ENCODE measurements at regions not wholly inside any gene's neighbourhood (a gene's known extent, or its start where the extent isn't known, plus 50 kb on each side); places are given as distances from the start of the nearest gene placed in this dataset.

DNA sequence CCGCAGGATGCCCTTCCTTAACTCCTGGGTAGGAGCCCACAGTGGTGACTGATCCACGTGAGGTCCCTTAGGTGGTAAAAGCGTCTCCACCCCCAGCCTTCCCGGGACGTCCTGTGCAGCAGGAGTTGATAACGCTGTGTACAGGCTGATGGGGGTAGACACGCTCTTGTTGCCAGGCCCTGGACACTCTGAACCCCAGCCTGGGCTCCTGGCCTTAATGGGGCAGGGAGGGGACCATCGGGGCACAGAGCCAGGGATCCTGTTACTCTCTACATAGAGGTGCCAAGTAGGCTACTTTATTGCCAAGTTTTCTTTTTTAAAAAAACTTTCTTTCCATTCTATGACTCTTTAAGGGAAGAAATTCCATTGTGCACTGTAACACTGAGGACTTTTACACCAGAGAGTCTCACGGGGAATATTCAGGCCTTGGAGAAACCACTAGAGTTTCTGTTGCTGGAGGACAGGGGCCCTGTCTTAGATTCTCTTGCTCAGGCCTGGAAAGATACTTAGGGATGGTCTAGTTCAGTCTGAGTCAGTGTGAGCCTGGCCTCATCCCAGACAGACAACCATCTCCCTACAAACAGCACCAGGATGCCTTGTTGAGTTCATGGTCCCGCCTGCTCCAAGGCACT lies 104.3 kb upstream of the RNU6-1 start:
- Mint-ChIP-seq H3K9me3 (peaks cover 2% of the 10 kb centered on the region; the same call in 1 of the 3 replicates), H3K36me3 (ENCODE audit: low read depth) (no peaks in the 10 kb centered on the region), H3K27me3 (ENCODE audit: insufficient read depth, low read depth, poor library complexity) (peaks cover 4% of the 10 kb centered on the region), H3K4me3 (no peak overlapping the region), H3K4me1 (peaks cover 24% of the 10 kb centered on the region), H3K27ac (no peak overlapping the region)
- Histone ChIP-seq H3K27ac (ENCODE audit: low read depth) (no peak overlapping the region), H3K79me2 (replicated peaks; ENCODE audit: insufficient read depth) (no peaks in the 10 kb centered on the region), H3F3A (replicated peaks; ENCODE audit: low read depth) (no peaks in the 10 kb centered on the region), H4K20me1 (replicated peaks; ENCODE audit: insufficient read depth) (no peaks in the 10 kb centered on the region), H3K4me2 (no peak overlapping the region), H3K27me3 (ENCODE audit: insufficient read depth) (no peaks in the 10 kb centered on the region), H2AFZ (no peak overlapping the region), H3K4me3 (no peak overlapping the region), H3K36me3 (ENCODE audit: insufficient read depth) (no peaks in the 10 kb centered on the region), H3K4me1 (ENCODE audit: insufficient read depth) (peaks cover 10% of the 10 kb centered on the region), H3K9me2 (ENCODE audit: insufficient read depth) (no peaks in the 10 kb centered on the region)
- DNase-seq (ENCODE audit: low spot score) (no peak), ATAC-seq (no peak)
- TF ChIP-seq, protein P1, sequence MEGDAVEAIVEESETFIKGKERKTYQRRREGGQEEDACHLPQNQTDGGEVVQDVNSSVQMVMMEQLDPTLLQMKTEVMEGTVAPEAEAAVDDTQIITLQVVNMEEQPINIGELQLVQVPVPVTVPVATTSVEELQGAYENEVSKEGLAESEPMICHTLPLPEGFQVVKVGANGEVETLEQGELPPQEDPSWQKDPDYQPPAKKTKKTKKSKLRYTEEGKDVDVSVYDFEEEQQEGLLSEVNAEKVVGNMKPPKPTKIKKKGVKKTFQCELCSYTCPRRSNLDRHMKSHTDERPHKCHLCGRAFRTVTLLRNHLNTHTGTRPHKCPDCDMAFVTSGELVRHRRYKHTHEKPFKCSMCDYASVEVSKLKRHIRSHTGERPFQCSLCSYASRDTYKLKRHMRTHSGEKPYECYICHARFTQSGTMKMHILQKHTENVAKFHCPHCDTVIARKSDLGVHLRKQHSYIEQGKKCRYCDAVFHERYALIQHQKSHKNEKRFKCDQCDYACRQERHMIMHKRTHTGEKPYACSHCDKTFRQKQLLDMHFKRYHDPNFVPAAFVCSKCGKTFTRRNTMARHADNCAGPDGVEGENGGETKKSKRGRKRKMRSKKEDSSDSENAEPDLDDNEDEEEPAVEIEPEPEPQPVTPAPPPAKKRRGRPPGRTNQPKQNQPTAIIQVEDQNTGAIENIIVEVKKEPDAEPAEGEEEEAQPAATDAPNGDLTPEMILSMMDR (conservative IDR thresholded peaks at IDR 0.05; ENCODE audit: low read depth in 2 of 2), result no peak
- TF ChIP-seq STAT1 (IDR thresholded peaks at IDR 0.05; ENCODE audit: unreplicated experiment), result no peak
- no peak for TF ChIP-seq NANOG (IDR thresholded peaks at IDR 0.05; ENCODE audit: borderline replicate concordance)
- TF ChIP-seq ZNF114 (CRISPR knock-in tag; IDR thresholded peaks at IDR 0.05), result no peak
- TF ChIP-seq EZH2phosphoT487 (IDR thresholded peaks at IDR 0.05; ENCODE audit: unreplicated experiment), result no peak
- TF ChIP-seq, protein P2, sequence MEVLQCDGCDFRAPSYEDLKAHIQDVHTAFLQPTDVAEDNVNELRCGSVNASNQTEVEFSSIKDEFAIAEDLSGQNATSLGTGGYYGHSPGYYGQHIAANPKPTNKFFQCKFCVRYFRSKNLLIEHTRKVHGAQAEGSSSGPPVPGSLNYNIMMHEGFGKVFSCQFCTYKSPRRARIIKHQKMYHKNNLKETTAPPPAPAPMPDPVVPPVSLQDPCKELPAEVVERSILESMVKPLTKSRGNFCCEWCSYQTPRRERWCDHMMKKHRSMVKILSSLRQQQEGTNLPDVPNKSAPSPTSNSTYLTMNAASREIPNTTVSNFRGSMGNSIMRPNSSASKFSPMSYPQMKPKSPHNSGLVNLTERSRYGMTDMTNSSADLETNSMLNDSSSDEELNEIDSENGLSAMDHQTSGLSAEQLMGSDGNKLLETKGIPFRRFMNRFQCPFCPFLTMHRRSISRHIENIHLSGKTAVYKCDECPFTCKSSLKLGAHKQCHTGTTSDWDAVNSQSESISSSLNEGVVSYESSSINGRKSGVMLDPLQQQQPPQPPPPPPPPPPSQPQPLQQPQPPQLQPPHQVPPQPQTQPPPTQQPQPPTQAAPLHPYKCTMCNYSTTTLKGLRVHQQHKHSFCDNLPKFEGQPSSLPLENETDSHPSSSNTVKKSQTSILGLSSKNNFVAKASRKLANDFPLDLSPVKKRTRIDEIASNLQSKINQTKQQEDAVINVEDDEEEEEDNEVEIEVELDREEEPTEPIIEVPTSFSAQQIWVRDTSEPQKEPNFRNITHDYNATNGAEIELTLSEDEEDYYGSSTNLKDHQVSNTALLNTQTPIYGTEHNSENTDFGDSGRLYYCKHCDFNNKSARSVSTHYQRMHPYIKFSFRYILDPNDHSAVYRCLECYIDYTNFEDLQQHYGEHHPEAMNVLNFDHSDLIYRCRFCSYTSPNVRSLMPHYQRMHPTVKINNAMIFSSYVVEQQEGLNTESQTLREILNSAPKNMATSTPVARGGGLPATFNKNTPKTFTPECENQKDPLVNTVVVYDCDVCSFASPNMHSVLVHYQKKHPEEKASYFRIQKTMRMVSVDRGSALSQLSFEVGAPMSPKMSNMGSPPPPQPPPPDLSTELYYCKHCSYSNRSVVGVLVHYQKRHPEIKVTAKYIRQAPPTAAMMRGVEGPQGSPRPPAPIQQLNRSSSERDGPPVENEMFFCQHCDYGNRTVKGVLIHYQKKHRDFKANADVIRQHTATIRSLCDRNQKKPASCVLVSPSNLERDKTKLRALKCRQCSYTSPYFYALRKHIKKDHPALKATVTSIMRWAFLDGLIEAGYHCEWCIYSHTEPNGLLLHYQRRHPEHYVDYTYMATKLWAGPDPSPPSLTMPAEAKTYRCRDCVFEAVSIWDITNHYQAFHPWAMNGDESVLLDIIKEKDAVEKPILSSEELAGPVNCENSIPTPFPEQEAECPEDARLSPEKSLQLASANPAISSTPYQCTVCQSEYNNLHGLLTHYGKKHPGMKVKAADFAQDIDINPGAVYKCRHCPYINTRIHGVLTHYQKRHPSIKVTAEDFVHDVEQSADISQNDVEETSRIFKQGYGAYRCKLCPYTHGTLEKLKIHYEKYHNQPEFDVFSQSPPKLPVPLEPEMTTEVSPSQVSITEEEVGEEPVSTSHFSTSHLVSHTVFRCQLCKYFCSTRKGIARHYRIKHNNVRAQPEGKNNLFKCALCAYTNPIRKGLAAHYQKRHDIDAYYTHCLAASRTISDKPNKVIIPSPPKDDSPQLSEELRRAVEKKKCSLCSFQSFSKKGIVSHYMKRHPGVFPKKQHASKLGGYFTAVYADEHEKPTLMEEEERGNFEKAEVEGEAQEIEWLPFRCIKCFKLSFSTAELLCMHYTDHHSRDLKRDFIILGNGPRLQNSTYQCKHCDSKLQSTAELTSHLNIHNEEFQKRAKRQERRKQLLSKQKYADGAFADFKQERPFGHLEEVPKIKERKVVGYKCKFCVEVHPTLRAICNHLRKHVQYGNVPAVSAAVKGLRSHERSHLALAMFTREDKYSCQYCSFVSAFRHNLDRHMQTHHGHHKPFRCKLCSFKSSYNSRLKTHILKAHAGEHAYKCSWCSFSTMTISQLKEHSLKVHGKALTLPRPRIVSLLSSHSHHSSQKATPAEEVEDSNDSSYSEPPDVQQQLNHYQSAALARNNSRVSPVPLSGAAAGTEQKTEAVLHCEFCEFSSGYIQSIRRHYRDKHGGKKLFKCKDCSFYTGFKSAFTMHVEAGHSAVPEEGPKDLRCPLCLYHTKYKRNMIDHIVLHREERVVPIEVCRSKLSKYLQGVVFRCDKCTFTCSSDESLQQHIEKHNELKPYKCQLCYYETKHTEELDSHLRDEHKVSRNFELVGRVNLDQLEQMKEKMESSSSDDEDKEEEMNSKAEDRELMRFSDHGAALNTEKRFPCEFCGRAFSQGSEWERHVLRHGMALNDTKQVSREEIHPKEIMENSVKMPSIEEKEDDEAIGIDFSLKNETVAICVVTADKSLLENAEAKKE (CRISPR knock-in tag; IDR thresholded peaks at IDR 0.05), result no peak
- TF ChIP-seq, protein P3, sequence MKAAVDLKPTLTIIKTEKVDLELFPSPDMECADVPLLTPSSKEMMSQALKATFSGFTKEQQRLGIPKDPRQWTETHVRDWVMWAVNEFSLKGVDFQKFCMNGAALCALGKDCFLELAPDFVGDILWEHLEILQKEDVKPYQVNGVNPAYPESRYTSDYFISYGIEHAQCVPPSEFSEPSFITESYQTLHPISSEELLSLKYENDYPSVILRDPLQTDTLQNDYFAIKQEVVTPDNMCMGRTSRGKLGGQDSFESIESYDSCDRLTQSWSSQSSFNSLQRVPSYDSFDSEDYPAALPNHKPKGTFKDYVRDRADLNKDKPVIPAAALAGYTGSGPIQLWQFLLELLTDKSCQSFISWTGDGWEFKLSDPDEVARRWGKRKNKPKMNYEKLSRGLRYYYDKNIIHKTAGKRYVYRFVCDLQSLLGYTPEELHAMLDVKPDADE (IDR thresholded peaks at IDR 0.05), result no peak
- TF ChIP-seq POLR2AphosphoS5 (IDR thresholded peaks at IDR 0.05; ENCODE audit: low read depth), result no peak
- TF ChIP-seq JUNB (IDR thresholded peaks at IDR 0.05; ENCODE audit: unreplicated experiment), result no peak
- TF ChIP-seq, protein P4, sequence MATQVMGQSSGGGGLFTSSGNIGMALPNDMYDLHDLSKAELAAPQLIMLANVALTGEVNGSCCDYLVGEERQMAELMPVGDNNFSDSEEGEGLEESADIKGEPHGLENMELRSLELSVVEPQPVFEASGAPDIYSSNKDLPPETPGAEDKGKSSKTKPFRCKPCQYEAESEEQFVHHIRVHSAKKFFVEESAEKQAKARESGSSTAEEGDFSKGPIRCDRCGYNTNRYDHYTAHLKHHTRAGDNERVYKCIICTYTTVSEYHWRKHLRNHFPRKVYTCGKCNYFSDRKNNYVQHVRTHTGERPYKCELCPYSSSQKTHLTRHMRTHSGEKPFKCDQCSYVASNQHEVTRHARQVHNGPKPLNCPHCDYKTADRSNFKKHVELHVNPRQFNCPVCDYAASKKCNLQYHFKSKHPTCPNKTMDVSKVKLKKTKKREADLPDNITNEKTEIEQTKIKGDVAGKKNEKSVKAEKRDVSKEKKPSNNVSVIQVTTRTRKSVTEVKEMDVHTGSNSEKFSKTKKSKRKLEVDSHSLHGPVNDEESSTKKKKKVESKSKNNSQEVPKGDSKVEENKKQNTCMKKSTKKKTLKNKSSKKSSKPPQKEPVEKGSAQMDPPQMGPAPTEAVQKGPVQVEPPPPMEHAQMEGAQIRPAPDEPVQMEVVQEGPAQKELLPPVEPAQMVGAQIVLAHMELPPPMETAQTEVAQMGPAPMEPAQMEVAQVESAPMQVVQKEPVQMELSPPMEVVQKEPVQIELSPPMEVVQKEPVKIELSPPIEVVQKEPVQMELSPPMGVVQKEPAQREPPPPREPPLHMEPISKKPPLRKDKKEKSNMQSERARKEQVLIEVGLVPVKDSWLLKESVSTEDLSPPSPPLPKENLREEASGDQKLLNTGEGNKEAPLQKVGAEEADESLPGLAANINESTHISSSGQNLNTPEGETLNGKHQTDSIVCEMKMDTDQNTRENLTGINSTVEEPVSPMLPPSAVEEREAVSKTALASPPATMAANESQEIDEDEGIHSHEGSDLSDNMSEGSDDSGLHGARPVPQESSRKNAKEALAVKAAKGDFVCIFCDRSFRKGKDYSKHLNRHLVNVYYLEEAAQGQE (IDR thresholded peaks at IDR 0.05; ENCODE audit: unreplicated experiment), result no peak
- no peak for TF ChIP-seq ZNF331 (CRISPR knock-in tag; IDR thresholded peaks at IDR 0.05; ENCODE audit: low read depth)
- no peak for TF ChIP-seq CREB1 (CRISPR knock-in tag; IDR thresholded peaks at IDR 0.05; ENCODE audit: low read depth)
- no peak for TF ChIP-seq EZH2 (IDR thresholded peaks at IDR 0.05; ENCODE audit: low read depth, unreplicated experiment)
